ENCODE measurements at regions not wholly inside any gene's neighbourhood (a gene's known extent, or its start where the extent isn't known, plus 50 kb on each side); places are given as distances from the start of the nearest gene placed in this dataset.

GRCh38 chr12:24723759-24724158, 225.1 kb downstream of the BCAT1 start:
- no peaks in the 10 kb centered on the region for H3K36me3 ChIP-seq (ENCODE audit: control insufficient read depth, insufficient read depth, low read length)
- no peak overlapping the region for H3K4me3 ChIP-seq (ENCODE audit: low read length)
- DNase-seq, result no peak
- H3K9me3 ChIP-seq (ENCODE audit: control insufficient read depth, low read depth, low read length), result no peaks in the 10 kb centered on the region
- no peaks in the 10 kb centered on the region for H3K27me3 ChIP-seq (ENCODE audit: control insufficient read depth, insufficient read depth, low read length)
- no peak overlapping the region for H3K27ac ChIP-seq (ENCODE audit: low read length)
- H3K4me1 ChIP-seq (ENCODE audit: control insufficient read depth, insufficient read depth, low read length), result no peaks in the 10 kb centered on the region

DNA sequence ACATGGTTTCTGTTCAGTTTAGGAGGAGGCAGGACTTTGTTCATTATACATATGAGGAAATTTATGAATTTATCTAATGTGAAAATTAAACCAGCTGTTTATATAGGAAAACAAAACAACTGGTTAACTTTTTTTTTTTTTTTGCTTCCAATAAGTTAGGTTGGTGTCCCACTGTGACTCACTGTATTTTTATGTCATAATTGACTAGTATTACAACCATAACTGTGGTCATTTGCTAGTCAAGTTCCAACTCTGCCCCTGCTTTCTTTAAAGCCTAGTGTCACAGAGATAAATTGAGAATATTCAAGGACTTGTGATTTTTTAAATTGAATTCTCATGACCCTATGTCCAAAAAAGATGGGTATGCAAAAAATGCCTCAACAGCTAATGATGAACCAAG, 227.7 kb downstream of the BCAT1 start:
- H3K27ac ChIP-seq (ENCODE audit: low read length), result no peak overlapping the region
- no peak overlapping the region for H3K4me3 ChIP-seq (ENCODE audit: low read length)
- H3K4me1 ChIP-seq (ENCODE audit: control insufficient read depth, insufficient read depth, low read length), result no peaks in the 10 kb centered on the region
- no peak for DNase-seq
- H3K27me3 ChIP-seq (ENCODE audit: control insufficient read depth, insufficient read depth, low read length), result no peaks in the 10 kb centered on the region
- H3K36me3 ChIP-seq (ENCODE audit: control insufficient read depth, insufficient read depth, low read length), result no peaks in the 10 kb centered on the region
- H3K9me3 ChIP-seq (ENCODE audit: control insufficient read depth, low read depth, low read length), result no peaks in the 10 kb centered on the region

DNA sequence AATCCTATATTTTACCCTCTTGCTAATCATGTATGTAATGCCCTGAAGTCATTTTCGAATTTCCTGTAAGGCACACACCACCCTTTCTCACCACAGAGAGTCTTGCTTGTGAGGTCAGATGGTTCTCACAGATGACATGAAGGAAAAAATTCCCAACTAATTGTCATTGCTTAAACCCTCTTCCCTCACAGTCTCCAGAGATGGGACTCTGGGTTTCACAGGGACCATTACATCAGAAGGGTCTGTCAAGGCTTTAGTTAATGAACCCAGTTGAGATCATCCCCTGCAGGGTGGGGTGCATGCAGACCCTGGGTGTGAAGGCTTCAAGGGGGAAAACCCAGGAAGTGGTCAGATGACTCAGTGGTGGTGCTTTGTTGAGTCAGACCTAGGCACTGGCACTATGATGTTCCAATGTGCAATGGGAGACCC, 229.6 kb downstream of the BCAT1 start:
- H3K36me3 ChIP-seq (ENCODE audit: control insufficient read depth, insufficient read depth, low read length), result no peaks in the 10 kb centered on the region
- no peaks in the 10 kb centered on the region for H3K4me1 ChIP-seq (ENCODE audit: control insufficient read depth, insufficient read depth, low read length)
- no peaks in the 10 kb centered on the region for H3K27me3 ChIP-seq (ENCODE audit: control insufficient read depth, insufficient read depth, low read length)
- no peak overlapping the region for H3K4me3 ChIP-seq (ENCODE audit: low read length)
- no peak overlapping the region for H3K27ac ChIP-seq (ENCODE audit: low read length)
- 86% methylated on average over 1 of the region's 1 CpG for WGBS (ENCODE audit: insufficient coverage, low lambda C conversion rate)
- no peak for DNase-seq
- H3K9me3 ChIP-seq (ENCODE audit: control insufficient read depth, low read depth, low read length), result no peaks in the 10 kb centered on the region

DNA sequence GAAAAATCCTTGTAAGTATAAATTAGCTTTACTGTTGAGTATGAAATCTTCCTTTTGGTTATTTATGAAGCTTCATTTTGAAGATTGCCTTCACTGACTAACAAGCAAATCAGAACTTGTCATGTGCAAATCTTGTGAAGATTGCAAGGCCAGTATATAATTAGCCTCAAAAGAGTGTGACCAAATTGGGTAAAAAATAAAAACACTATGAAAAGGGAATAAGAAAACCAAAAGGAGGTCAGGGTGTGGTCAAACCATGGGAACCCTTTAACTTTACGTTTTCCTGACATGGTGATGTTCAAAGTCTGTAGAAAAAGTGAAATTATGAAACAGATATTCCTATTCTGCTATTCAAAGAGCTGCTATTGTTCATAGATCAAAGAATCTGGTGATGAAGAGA, 230.3 kb downstream of the BCAT1 start:
- no peak overlapping the region for H3K4me3 ChIP-seq (ENCODE audit: low read length)
- H3K27me3 ChIP-seq (ENCODE audit: control insufficient read depth, insufficient read depth, low read length), result no peaks in the 10 kb centered on the region
- H3K9me3 ChIP-seq (ENCODE audit: control insufficient read depth, low read depth, low read length), result no peaks in the 10 kb centered on the region
- no CpG with 5 or more reads among the region's 1 CpG for WGBS (ENCODE audit: insufficient coverage, low lambda C conversion rate)
- H3K4me1 ChIP-seq (ENCODE audit: control insufficient read depth, insufficient read depth, low read length), result no peaks in the 10 kb centered on the region
- no peak for DNase-seq
- no peaks in the 10 kb centered on the region for H3K36me3 ChIP-seq (ENCODE audit: control insufficient read depth, insufficient read depth, low read length)
- H3K27ac ChIP-seq (ENCODE audit: low read length), result no peak overlapping the region

GRCh38 chr12:24714237-24714636, 234.7 kb downstream of the BCAT1 start:
- Histone ChIP-seq H3K4me1 (ENCODE audit: control insufficient read depth, insufficient read depth, low read length) (no peaks in the 10 kb centered on the region), H3K27me3 (ENCODE audit: control insufficient read depth, insufficient read depth, low read length) (no peaks in the 10 kb centered on the region), H3K27ac (ENCODE audit: low read length) (no peak overlapping the region), H3K4me3 (ENCODE audit: low read length) (no peak overlapping the region), H3K9me3 (ENCODE audit: control insufficient read depth, low read depth, low read length) (no peaks in the 10 kb centered on the region), H3K36me3 (ENCODE audit: control insufficient read depth, insufficient read depth, low read length) (no peaks in the 10 kb centered on the region)
- WGBS (ENCODE audit: insufficient coverage, low lambda C conversion rate), result 79% methylated on average over 2 of the region's 13 CpGs
- DNase-seq, result no peak

DNA sequence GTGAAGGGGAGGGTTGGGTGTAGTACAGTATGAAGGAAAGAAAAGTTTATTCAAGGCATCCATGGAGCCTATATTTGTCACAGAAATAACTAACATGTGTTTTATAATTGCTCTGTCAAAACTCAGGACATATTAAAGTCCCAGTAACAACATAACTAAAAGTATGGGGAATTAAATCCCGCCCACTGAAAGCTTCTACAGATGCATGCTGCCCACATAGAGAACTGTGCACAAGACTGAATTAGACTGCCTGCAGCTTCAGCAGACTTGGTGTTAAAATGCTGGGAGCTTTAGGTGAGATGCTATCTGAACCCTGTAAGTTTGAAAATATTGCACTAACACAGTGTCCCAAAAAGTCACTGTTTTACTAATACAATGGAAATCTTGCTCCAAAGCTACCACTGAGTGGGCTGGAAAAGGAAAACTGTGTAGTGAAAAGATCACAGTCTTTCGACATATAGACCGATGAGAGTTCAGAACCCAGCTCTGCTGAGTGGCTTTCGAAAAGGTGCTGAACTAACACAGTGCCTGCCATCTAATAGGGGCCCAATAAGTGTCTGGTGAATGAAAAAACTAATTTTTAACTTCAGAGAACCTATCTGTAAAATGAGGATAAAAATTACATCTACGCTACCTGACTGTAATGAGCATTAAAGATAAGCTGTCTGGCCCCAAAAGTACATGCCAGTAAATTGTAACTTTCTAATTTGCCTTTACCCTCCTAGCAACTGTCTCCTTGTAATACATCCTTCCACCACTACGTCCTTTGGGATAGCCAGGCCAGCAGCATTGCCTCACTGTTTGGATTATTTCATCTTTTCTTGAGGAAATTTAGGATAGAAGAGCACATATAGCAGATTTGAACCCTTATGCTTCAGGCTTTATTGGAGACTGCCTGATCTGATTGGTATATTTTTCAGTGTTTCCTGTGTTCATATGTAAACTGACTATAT, 237.6 kb downstream of the BCAT1 start:
- H3K4me1 ChIP-seq (ENCODE audit: control insufficient read depth, insufficient read depth, low read length), result no peaks in the 10 kb centered on the region
- H3K27ac ChIP-seq (ENCODE audit: low read length), result no peak overlapping the region
- no peaks in the 10 kb centered on the region for H3K36me3 ChIP-seq (ENCODE audit: control insufficient read depth, insufficient read depth, low read length)
- H3K9me3 ChIP-seq (ENCODE audit: control insufficient read depth, low read depth, low read length), result no peaks in the 10 kb centered on the region
- WGBS (ENCODE audit: insufficient coverage, low lambda C conversion rate), result 80% methylated on average over 1 of the region's 6 CpGs
- H3K4me3 ChIP-seq (ENCODE audit: low read length), result no peak overlapping the region
- no peaks in the 10 kb centered on the region for H3K27me3 ChIP-seq (ENCODE audit: control insufficient read depth, insufficient read depth, low read length)
- DNase-seq, result no peak

DNA sequence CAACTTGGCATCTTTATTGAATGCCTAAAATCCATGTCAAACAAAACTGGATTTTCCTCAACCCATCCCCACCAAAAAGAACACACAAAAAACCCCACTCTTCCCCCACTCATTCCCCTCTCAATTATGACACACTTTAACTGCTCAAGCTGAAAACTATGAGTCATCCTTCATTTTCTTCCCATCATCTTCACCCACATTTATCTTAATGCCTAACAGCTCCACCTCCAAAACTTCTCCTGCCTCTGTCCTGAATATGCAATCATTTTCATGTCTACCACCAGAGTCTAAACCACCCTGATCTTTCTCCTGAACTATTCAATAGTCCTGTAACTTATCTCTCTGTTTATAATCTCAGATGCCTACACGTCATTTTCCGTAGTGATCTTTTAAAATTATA, 239.7 kb downstream of the BCAT1 start:
- H3K36me3 ChIP-seq (ENCODE audit: control insufficient read depth, insufficient read depth, low read length), result no peaks in the 10 kb centered on the region
- H3K4me3 ChIP-seq (ENCODE audit: low read length), result no peak overlapping the region
- H3K27ac ChIP-seq (ENCODE audit: low read length), result no peak overlapping the region
- H3K9me3 ChIP-seq (ENCODE audit: control insufficient read depth, low read depth, low read length), result no peaks in the 10 kb centered on the region
- 56% methylated on average over 2 of the region's 2 CpGs for WGBS (ENCODE audit: insufficient coverage, low lambda C conversion rate)
- DNase-seq, result no peak
- no peaks in the 10 kb centered on the region for H3K4me1 ChIP-seq (ENCODE audit: control insufficient read depth, insufficient read depth, low read length)
- no peaks in the 10 kb centered on the region for H3K27me3 ChIP-seq (ENCODE audit: control insufficient read depth, insufficient read depth, low read length)

DNA sequence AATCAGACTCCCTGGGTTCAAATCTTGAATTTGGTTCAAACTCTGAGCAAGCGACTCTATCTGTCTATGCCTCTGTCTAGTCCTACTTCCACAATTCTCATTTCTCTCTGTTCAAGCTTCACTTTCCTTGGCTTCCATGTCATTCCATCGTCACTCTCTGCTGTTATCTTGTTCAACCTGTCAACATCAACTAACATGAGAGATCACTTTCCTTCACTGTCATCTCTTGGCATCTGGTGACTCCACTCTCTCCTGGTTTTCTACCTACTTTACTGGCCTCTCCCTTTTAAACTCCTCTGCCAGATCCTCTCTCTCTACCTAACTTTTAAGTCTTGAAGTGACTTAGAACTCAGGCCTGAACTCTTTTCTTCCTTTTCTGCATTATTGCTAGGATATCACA, 240.2 kb downstream of the BCAT1 start:
- Histone ChIP-seq H3K36me3 (ENCODE audit: control insufficient read depth, insufficient read depth, low read length) (no peaks in the 10 kb centered on the region), H3K4me3 (ENCODE audit: low read length) (no peak overlapping the region), H3K27ac (ENCODE audit: low read length) (no peak overlapping the region), H3K27me3 (ENCODE audit: control insufficient read depth, insufficient read depth, low read length) (no peaks in the 10 kb centered on the region), H3K4me1 (ENCODE audit: control insufficient read depth, insufficient read depth, low read length) (no peaks in the 10 kb centered on the region), H3K9me3 (ENCODE audit: control insufficient read depth, low read depth, low read length) (no peaks in the 10 kb centered on the region)
- 58% methylated on average over 2 of the region's 2 CpGs for WGBS (ENCODE audit: insufficient coverage, low lambda C conversion rate)
- DNase-seq, result no peak

DNA sequence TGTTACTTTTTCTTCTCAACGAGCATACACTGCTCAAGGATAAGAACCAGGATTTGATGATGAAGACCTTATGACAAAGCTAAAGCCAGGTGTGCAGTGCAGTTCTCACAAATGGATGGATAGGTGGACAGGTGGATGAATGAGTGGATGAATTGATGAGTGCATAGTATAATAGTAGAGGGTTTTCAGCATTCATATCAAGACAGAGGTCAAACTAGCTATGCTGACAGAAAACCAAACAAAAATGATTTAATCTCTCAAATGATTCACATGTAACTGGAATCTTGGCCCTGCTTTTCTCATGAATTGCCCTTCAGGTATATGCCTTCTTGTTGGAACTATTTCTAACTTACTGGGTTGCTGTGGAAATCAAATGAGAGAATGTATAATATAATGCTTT, 240.9 kb downstream of the BCAT1 start:
- whole genome bisulfite sequencing (ENCODE audit: insufficient coverage, low lambda C conversion rate), result no CpG with 5 or more reads among the region's 1 CpG
- no peaks in the 10 kb centered on the region for H3K27me3 ChIP-seq (ENCODE audit: control insufficient read depth, insufficient read depth, low read length)
- no peaks in the 10 kb centered on the region for H3K4me1 ChIP-seq (ENCODE audit: control insufficient read depth, insufficient read depth, low read length)
- H3K9me3 ChIP-seq (ENCODE audit: control insufficient read depth, low read depth, low read length), result no peaks in the 10 kb centered on the region
- no peaks in the 10 kb centered on the region for H3K36me3 ChIP-seq (ENCODE audit: control insufficient read depth, insufficient read depth, low read length)
- no peak for DNase-seq
- H3K27ac ChIP-seq (ENCODE audit: low read length), result no peak overlapping the region
- H3K4me3 ChIP-seq (ENCODE audit: low read length), result no peak overlapping the region

DNA sequence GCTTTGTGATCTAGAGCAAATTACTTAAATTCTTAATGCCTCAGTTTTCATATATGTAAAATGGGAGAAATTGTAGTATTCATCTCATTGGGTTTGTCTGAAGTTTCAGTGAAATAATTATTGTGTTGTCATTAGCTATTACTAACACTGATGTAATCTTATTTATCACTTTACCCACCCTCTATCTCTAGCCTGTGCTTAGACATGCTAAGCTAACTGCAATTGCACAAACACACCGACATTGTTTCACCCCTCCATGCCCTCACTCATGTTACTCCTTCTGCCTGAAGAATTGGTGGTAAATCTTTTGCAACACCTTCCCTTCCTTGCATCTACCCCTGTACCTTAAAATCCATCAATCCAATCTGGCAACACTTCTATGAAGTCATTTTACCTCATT, 241.6 kb downstream of the BCAT1 start:
- DNase-seq, result no peak
- Histone ChIP-seq H3K4me1 (ENCODE audit: control insufficient read depth, insufficient read depth, low read length) (no peaks in the 10 kb centered on the region), H3K4me3 (ENCODE audit: low read length) (no peak overlapping the region), H3K27me3 (ENCODE audit: control insufficient read depth, insufficient read depth, low read length) (no peaks in the 10 kb centered on the region), H3K36me3 (ENCODE audit: control insufficient read depth, insufficient read depth, low read length) (no peaks in the 10 kb centered on the region), H3K9me3 (ENCODE audit: control insufficient read depth, low read depth, low read length) (no peaks in the 10 kb centered on the region), H3K27ac (ENCODE audit: low read length) (no peak overlapping the region)
- 40% methylated on average over 1 of the region's 1 CpG for WGBS (ENCODE audit: insufficient coverage, low lambda C conversion rate)

- Histone ChIP-seq H3K36me3 (ENCODE audit: control insufficient read depth, insufficient read depth, low read length) (no peaks in the 10 kb centered on the region), H3K4me1 (ENCODE audit: control insufficient read depth, insufficient read depth, low read length) (no peaks in the 10 kb centered on the region), H3K27me3 (ENCODE audit: control insufficient read depth, insufficient read depth, low read length) (no peaks in the 10 kb centered on the region), H3K27ac (ENCODE audit: low read length) (no peak overlapping the region), H3K4me3 (ENCODE audit: low read length) (no peak overlapping the region), H3K9me3 (ENCODE audit: control insufficient read depth, low read depth, low read length) (no peaks in the 10 kb centered on the region)
- 40% methylated on average over 1 of the region's 4 CpGs for WGBS (ENCODE audit: insufficient coverage, low lambda C conversion rate)
- no peak for DNase-seq
Observed at GRCh38 chr12:24705741-24706358, 243.1 kb downstream of the BCAT1 start.
